Testis (tissue), 2 donors: ENCODE measurements at regions not wholly inside any gene's neighbourhood (a gene's known extent, or its start where the extent isn't known, plus 50 kb on each side); places are given as distances from the start of the nearest gene placed in this dataset.

Experiments used
- CTCF ChIP-seq, 3 experiments: fragments of 450-650 bp in 2 of 3; fragments of 200-600 bp in 1 of 3; sonication (generic) in 1 of 3; IDR thresholded peaks; one replicate each; pipeline ENCODE4 v1.5.1; 2016 to 2019; ENCODE audit warnings: antibody characterized with exemption in 3 of 3, mild to moderate bottlenecking in 2 of 3, moderate library complexity in 1 of 3
- POLR2A ChIP-seq: fragments of 450-650 bp; IDR thresholded peaks from one replicate; pipeline ENCODE4 v1.6.1; 2017; ENCODE audit warnings: antibody characterized with exemption, mild to moderate bottlenecking, moderate library complexity

GRCh38 chr5:167509076-167509475, 782.4 kb upstream of the WWC1 start:
- no peak for TF ChIP-seq CTCF (IDR thresholded peaks at IDR 0.05)
- no peak for TF ChIP-seq POLR2A
